ENCODE measurements at regions not wholly inside any gene's neighbourhood (a gene's known extent, or its start where the extent isn't known, plus 50 kb on each side); places are given as distances from the start of the nearest gene placed in this dataset.
A peak's percentile ranks its signal among the peaks of the same experiment; 100 is the strongest.

GRCh38 chr11:59302991-59303390 lies 55.7 kb upstream of the OR5AN1 start:
- no peak for DNase-seq

- DNase-seq, result no peak
Measured at GRCh38 chr11:59295435-59295834, 63.3 kb upstream of the OR5AN1 start.

- DNase-seq, result no peak
Measured at GRCh38 chr11:59292611-59293010, 66.1 kb upstream of the OR5AN1 start.

GRCh38 chr11:59291228-59291627 lies 67.5 kb upstream of the OR5AN1 start:
- no peak for DNase-seq

- DNase-seq, result no peak
Measured at GRCh38 chr11:59289356-59290181, 69.1 kb upstream of the OR5AN1 start.

- no peak for DNase-seq
Measured at GRCh38 chr11:59285716-59286260, 72.9 kb upstream of the OR5AN1 start.

GRCh38 chr11:59284773-59285129 lies 72.0 kb upstream of the MPEG1 start:
- no peak for DNase-seq

- DNase-seq, result peak; percentile 43
Measured at GRCh38 chr11:59283825-59284772, 71.4 kb upstream of the MPEG1 start.

- no peak for DNase-seq
Measured at GRCh38 chr11:59283311-59283710, 70.6 kb upstream of the MPEG1 start.

- DNase-seq, result no peak
Measured at GRCh38 chr11:59281177-59281576, 68.5 kb upstream of the MPEG1 start.

- no peak for DNase-seq
Measured at GRCh38 chr11:59273373-59273841, 60.7 kb upstream of the MPEG1 start.

- no peak for DNase-seq
Measured at GRCh38 chr11:59272771-59273372, 60.1 kb upstream of the MPEG1 start.

GRCh38 chr11:59271811-59272327 lies 59.1 kb upstream of the MPEG1 start:
- no peak for DNase-seq

GRCh38 chr11:59271247-59271755 lies 58.6 kb upstream of the MPEG1 start:
- no peak for DNase-seq

- DNase-seq, result no peak
Measured at GRCh38 chr11:59267736-59268475, 55.2 kb upstream of the MPEG1 start.

- DNase-seq, result no peak
Measured at GRCh38 chr11:59267196-59267595, 54.5 kb upstream of the MPEG1 start.

GRCh38 chr11:59266491-59266890 lies 53.8 kb upstream of the MPEG1 start:
- no peak for DNase-seq

GRCh38 chr11:59265735-59266134 lies 53.0 kb upstream of the MPEG1 start:
- no peak for DNase-seq

- DNase-seq, result no peak
Measured at GRCh38 chr11:59264736-59265135, 52.0 kb upstream of the MPEG1 start.

- DNase-seq, result no peak
Measured at GRCh38 chr11:59263225-59263894, 50.6 kb upstream of the MPEG1 start.

All from activated naive CD4-positive, alpha-beta T cell treated with anti-CD3 and anti-CD28 coated beads, Interleukin-2, amount 50 U/mL, for 16 hours (primary cell).